GM18909 (cell line): ENCODE measurements at regions not wholly inside any gene's neighbourhood (a gene's known extent, or its start where the extent isn't known, plus 50 kb on each side); places are given as distances from the start of the nearest gene placed in this dataset.
"Not testable (repeated sequence)": the region's sequence is repeated elsewhere in the genome, so short reads cannot be mapped to it uniquely, and the experiment has no call there.

Experiments used
- ATAC-seq: cut with Tn5 transposase; IDR thresholded peaks from one replicate; pipeline ENCODE4 v1.9.1; 2021; ENCODE audit warnings: mild to moderate bottlenecking; ENCODE audit not compliant: unreplicated experiment, poor library complexity

- ATAC-seq: no peak
These were observed 335.7 kb downstream of the RFC3 start for GRCh38 chr13:34153428-34154180.

DNA sequence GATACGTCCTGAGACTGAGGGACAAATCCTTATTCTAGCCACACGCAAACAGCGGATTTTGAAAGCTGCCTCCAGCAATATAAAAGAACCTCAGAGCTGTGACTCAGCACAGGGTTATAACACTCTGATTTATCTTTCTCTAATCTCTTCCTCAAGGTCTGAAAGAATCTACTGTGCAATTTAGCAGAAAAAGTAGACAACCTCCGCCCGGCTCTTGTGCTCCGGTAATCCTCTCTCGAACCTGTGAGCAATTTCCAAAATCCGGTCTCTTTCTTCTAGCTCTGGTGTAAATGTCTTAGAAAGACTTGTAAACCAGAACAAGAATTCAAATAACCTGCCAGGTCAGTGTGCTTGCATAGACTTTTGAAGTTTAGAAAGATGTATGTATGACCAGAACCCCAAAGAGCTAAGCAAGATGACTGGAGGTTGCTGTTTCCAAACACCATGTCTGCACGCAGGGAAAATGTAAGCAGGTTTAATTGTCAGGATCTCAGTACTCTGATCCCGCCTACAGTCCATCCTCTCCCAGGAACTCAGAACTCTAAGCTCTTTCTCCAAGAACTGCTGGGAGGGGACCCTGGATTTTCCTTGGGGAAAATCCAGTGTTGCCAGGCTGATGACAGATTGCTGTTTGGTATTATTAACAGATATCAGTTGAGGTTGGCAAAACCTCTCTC is 338.1 kb downstream of the RFC3 start:
- no peak for ATAC-seq

- peak; percentile 100 for ATAC-seq
These were observed 339.0 kb downstream of the RFC3 start for GRCh38 chr13:34156841-34157365.

DNA sequence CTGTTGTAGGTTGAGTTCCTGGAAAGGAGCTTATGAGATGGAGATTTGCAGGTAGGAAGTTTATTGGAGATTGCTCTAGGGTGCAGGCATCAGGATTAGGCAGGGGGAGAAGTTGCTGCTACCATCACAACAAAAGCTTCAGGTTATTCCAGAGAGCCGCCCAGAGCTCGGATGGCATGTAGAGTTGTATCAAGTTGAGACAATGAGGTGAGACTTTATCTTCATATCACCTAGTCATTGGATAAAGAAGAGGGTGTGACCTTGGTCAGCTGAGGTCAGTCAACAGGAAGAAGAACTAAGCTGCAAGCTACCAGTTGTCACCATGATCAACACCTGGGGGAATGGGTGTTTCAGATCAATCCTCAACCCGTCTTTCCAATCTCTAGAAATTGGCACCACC is 342.0 kb downstream of the RFC3 start:
- ATAC-seq: no peak

DNA sequence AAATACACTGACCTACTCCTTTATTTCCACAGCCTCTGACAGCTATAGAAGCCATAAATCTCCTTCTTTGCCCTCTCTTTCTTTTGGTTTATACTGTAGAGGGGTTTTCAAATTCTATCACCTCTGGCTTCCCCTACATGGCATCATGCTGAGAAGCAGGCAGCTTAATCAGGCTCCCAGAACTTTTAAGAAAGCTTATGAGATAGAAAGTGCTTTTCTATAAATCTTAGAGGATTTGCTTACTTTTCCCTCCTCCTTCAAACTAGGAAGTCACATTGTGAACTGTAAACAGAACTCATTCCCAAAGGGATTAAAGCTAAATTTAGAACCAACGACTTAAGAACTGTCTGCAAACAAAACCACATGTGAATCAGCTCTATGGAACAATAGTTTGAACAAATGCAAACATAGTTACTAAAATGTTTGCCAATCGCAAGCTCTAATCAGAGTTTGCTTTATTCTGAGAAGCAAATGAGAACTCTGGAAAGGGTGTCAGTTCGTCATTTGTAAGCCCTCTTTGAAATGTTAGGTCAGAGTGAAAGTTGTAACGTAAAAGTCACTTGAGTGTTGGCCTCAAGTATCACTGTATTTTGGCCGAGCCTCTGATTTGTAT is 344.1 kb downstream of the RFC3 start:
- ATAC-seq: no peak

DNA sequence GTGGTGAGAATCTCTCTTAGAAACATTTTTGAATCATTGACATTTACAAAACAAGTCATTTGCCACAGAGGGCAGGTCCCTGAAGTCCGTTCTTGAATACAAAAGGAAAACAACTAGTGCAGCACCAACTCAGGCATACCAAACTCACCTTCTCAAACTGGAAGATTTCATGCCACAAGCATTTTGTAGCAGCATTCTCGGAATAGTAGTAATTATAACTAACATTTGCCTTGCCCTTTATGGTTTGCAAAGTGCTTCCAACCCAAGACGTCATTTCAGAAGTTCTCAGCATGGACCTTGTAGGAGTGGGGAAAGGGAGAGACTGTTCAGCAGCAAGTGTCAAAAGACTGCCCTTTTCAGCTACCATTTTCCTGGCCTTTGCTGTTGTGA is 344.6 kb downstream of the RFC3 start:
- no peak for ATAC-seq

- ATAC-seq: no peak
These were observed 346.6 kb downstream of the RFC3 start for GRCh38 chr13:34164582-34164981.

GRCh38 chr13:34165158-34165557 is 347.2 kb downstream of the RFC3 start:
- ATAC-seq: no peak

DNA sequence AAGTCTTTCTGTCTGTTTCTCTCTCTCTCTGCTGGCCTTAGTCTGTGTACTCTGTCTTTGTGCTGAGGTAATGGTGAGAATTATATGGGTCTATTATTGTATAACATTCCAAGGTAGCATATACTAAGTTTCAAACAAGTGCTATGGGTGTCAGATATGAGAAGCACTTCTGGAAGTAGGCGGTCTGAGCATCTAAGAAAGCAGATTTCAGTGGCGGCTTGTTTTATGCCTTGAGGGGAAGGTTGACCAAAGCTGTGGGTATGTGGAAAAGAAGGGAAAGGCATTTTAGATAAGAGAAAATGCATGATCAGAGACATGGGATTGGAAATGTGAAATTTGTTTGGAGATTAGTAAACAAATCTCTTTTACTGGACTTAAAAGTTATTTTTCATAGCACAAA is 348.5 kb downstream of the RFC3 start:
- no peak for ATAC-seq

DNA sequence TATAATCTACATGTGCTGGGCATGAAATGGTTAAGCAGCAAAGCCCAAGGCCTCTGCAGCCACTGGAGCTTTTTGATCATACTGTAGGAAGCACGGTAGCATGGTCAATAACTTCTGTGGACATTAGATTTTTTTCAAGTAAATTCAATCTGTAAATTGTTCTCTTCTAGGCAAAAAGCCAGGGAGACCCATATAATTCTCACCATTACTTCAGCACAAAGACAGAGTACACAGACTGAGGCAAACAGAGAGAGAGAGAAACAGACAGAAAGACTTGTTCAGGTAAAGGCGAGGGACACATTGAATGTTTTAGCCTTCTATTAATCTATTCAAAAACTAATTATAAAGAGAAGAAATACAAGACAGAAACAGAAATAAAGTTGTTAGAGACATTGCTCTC is 349.4 kb downstream of the RFC3 start:
- no peak for ATAC-seq

DNA sequence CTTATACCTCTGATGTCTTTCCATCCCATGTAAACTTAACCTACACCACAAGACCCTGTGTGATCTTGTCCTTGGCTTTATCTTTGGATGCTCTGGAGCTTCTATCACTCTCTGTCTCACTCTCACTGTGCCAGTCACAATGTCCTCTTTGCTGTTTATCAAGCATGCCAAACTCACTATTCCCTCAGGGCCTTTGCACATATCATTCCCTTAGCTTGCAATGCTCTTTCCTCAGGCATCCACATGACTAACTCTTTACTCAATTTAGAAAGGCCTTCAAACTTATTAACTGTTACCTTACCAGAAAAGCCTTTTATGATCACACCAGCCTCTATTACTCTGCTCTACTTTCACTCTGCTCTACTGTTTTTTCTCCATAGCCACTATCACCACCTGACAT is 354.1 kb downstream of the RFC3 start:
- no peak for ATAC-seq

- no peak for ATAC-seq
These were observed 356.8 kb downstream of the RFC3 start for GRCh38 chr13:34174671-34175145.

- no peak for ATAC-seq
These were observed 357.6 kb downstream of the RFC3 start for GRCh38 chr13:34175551-34175950.

- ATAC-seq: no peak
These were observed 358.7 kb downstream of the RFC3 start for GRCh38 chr13:34176633-34177032.

GRCh38 chr13:34179481-34179880 is 361.5 kb downstream of the RFC3 start:
- no peak for ATAC-seq

DNA sequence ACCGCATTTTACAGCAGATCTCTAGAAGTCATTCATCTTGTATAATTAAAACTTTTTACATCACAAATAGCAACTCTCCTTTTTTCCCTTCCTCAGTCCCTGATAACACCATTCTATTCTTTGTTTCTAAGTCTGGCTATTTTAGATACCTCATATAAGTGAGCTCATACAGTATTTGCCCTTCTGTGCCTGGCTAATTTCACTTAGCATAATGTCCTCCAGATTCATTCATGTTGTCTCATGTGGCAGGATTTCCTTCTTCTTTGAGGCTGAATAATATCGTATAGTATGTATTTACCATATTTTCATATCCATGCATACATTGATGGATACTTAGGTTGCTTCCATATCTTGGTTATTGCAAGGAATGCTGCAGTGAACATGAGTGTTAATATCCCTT is 362.0 kb downstream of the RFC3 start:
- ATAC-seq: no peak

- ATAC-seq: not testable (repeated sequence)
These were observed 363.3 kb downstream of the RFC3 start for GRCh38 chr13:34181256-34181655.

DNA sequence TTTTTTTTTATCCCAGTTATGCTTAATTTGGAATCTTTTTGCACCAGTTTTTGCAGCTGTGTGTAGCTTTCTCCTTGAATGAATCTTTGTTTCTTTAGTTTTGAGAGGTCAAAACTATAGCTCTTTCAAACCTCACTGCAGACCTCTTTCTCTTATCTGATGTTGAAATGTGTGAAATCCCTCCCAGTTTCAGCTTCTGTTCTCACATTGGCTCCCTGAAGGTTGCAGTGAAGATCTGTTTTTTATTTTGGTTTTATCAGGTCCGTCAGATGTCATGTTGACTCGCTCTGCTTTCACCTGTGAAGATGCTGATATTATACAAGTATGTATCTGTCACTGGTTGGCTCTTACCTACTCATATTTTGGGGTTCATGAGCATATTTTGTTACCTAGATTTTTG is 372.0 kb downstream of the RFC3 start:
- ATAC-seq: no peak

- ATAC-seq: no peak
These were observed 383.3 kb downstream of the RFC3 start for GRCh38 chr13:34201050-34201913.

- no peak for ATAC-seq
These were observed 389.4 kb downstream of the RFC3 start for GRCh38 chr13:34207334-34207733.
